CD4-positive, CD25-positive, alpha-beta regulatory T cell (primary cell): ENCODE measurements at regions not wholly inside any gene's neighbourhood (a gene's known extent, or its start where the extent isn't known, plus 50 kb on each side); places are given as distances from the start of the nearest gene placed in this dataset.

Experiments
- ATAC-seq, 2 donors: fragments of 150-1000 bp; cut with Tn5 transposase; one replicate each; pipeline ENCODE4 v1.10.0; 2021; ENCODE audit warnings: low read depth in 2 of 2, moderate number of reproducible peaks in 2 of 2, moderate library complexity in 1 of 2
- DNase-seq, 3 donors: peaks; one replicate each; pipeline versions ENCODE4 v3.0.0 to v3.0.0-alpha.2; 2012 to 2022; ENCODE audit warnings: mixed read lengths in 1 of 3
- H3K27ac ChIP-seq: one replicate; pipeline ENCODE4 v1.7.0; 2013; ENCODE audit warnings: mild to moderate bottlenecking, low read length; ENCODE audit not compliant: insufficient read depth, poor library complexity, severe bottlenecking
- H3K27me3 ChIP-seq: one replicate; pipeline ENCODE4 v1.7.0; 2013; ENCODE audit warnings: low read length; ENCODE audit not compliant: control insufficient read depth, insufficient read depth
- H3K36me3 ChIP-seq: one replicate; pipeline ENCODE4 v1.7.0; 2013; ENCODE audit warnings: mild to moderate bottlenecking, low read length, moderate library complexity; ENCODE audit not compliant: control insufficient read depth, insufficient read depth
- H3K4me1 ChIP-seq: 2 replicates; pipeline ENCODE4 v1.7.0; 2013; ENCODE audit warnings: mild to moderate bottlenecking, low read length; ENCODE audit not compliant: insufficient read depth, control insufficient read depth, poor library complexity, severe bottlenecking
- H3K4me3 ChIP-seq: one replicate; pipeline ENCODE4 v1.7.0; 2013; ENCODE audit warnings: low read depth, mild to moderate bottlenecking, low read length, moderate library complexity
- H3K9me3 ChIP-seq, 2 experiments: 1 replicate in 1 of 2; 2 replicates in 1 of 2; pipeline ENCODE4 v1.7.0; 2013; ENCODE audit warnings: low read length in 2 of 2, mild to moderate bottlenecking in 1 of 2, moderate library complexity in 1 of 2; ENCODE audit not compliant: control insufficient read depth in 2 of 2
- H3K27ac Mint-ChIP-seq, 3 donors: one replicate each; pipeline ENCODE4 v1.8.0; 2020 to 2022; ENCODE audit warnings: mild to moderate bottlenecking in 3 of 3, mixed read lengths in 3 of 3, moderate library complexity in 2 of 3
- H3K27me3 Mint-ChIP-seq: one replicate; pipeline ENCODE4 v1.8.0; 2022; ENCODE audit warnings: mild to moderate bottlenecking, mixed read lengths
- H3K36me3 Mint-ChIP-seq: one replicate; pipeline ENCODE4 v1.8.0; 2020; ENCODE audit warnings: mixed read lengths
- H3K4me1 Mint-ChIP-seq, 4 donors: one replicate each; pipeline ENCODE4 v1.8.0; 2020 to 2022; ENCODE audit warnings: mixed read lengths in 4 of 4, mild to moderate bottlenecking in 1 of 4
- H3K4me3 Mint-ChIP-seq, 4 donors: one replicate each; pipeline ENCODE4 v1.8.0; 2020 to 2022; ENCODE audit warnings: mild to moderate bottlenecking in 4 of 4, mixed read lengths in 4 of 4, moderate library complexity in 3 of 4
- H3K9me3 Mint-ChIP-seq, 7 donors: one replicate each; pipeline ENCODE4 v1.8.0; 2020 to 2022; ENCODE audit warnings: mixed read lengths in 7 of 7, mild to moderate bottlenecking in 3 of 7, moderate library complexity in 2 of 7

DNA sequence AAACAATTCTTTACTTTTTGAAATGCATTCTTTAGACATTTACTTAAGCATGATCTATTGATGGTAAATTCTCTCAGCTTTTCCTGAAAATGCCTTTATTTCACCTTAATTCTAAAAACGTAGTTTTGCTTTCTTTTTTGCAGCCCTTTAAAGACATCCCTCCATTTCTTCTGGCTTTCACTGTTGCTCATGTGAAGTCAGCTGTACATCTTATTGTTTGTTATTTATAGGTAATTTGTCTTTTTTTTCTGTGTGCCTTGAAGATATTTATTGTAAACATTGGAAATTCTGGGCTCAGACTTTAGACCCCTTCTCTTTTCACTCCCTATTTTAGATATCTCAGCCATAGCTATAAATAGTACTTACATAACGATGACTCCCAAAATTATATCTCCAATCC lies 70.4 kb downstream of the IFNG start:
- Mint-ChIP-seq H3K9me3 (peaks cover 8 to 22% (median 11%) of the 10 kb centered on the region in 7 donors), H3K27me3 (peaks cover 4% of the 10 kb centered on the region), H3K27ac (no peak overlapping the region), H3K4me3 (no peak overlapping the region), H3K36me3 (peaks cover 5% of the 10 kb centered on the region), H3K4me1 (no peaks in the 10 kb centered on the region)
- no peak for DNase-seq
- Histone ChIP-seq H3K9me3 (peaks cover 0 to 5% of the 10 kb centered on the region in 2 experiments), H3K4me1 (no peaks in the 10 kb centered on the region), H3K27me3 (no peaks in the 10 kb centered on the region), H3K4me3 (no peak overlapping the region), H3K36me3 (no peaks in the 10 kb centered on the region), H3K27ac (no peak overlapping the region)
- ATAC-seq: no peak

DNA sequence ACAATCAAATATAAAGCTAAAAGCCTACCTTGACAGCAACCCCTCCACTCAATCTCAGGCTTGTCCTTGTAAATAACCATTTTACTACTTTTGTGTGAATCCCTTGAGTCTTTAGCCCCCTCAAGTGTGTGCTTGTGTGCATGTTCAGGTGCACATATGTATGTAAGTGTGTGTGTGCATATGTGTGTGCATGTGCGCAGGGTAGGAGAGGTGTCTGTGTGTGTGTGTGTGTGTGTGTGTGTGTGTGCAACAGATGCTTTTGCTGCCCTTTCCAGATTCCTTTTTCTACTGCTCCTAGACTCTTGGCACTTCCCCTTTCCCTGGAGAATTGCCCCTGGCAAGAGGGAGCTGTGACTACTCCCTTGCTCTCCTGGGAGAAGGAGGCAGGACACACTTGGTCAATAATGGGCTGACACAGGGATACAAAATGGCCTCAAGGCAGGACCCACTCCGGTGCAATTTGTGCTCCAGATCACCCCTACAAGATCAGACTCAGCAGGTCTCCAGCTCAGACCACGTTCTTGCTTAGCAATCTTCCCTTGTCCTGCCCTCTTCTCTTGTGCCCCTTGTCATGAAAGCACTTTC lies 73.4 kb downstream of the IFNG start:
- Histone ChIP-seq H3K4me3 (no peak overlapping the region), H3K27me3 (peaks cover 4% of the 10 kb centered on the region), H3K36me3 (no peaks in the 10 kb centered on the region), H3K4me1 (no peaks in the 10 kb centered on the region), H3K27ac (no peak overlapping the region), H3K9me3 (peaks cover 0 to 7% of the 10 kb centered on the region in 2 experiments)
- DNase-seq (no peak), ATAC-seq (no peak)
- Mint-ChIP-seq H3K4me1 (no peaks in the 10 kb centered on the region), H3K4me3 (no peak overlapping the region), H3K9me3 (peaks cover 9 to 31% (median 14%) of the 10 kb centered on the region in 7 donors), H3K36me3 (peaks cover 8% of the 10 kb centered on the region), H3K27me3 (peaks cover 4% of the 10 kb centered on the region), H3K27ac (no peak overlapping the region)

DNA sequence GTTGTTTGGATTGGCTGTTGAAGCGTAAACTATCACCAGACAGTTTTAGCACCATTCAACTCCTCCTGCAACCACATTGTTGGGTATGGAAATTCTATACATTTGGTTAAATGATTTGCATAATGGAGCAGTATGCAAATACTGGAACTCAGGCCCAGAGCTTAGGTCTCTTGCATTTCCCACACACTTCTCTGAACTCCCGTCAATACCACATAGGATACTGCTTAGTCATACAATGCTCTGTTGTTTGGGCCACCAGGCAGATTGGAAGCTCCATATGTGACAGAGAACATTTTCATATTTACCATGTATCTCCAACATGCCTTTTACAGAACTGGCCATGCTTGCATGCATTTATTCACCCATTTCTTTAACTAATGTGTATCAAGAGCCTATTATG lies 78.0 kb downstream of the IFNG start:
- peaks cover 3% of the 10 kb centered on the region for H3K36me3 Mint-ChIP-seq
- Histone ChIP-seq H3K4me1 (no peaks in the 10 kb centered on the region), H3K9me3 (peaks cover 0 to 2% of the 10 kb centered on the region in 2 experiments), H3K36me3 (no peaks in the 10 kb centered on the region), H3K4me3 (no peak overlapping the region), H3K27ac (no peak overlapping the region), H3K27me3 (peaks cover 4% of the 10 kb centered on the region)
- no peak for DNase-seq
- H3K27me3 Mint-ChIP-seq: no peaks in the 10 kb centered on the region
- no peak for ATAC-seq
- H3K4me3 Mint-ChIP-seq: no peak overlapping the region
- peaks cover 0 to 2% (median 0%) of the 10 kb centered on the region in 4 donors for H3K4me1 Mint-ChIP-seq
- peaks cover 0 to 18% (median 10%) of the 10 kb centered on the region in 7 donors for H3K9me3 Mint-ChIP-seq
- no peak overlapping the region for H3K27ac Mint-ChIP-seq

DNA sequence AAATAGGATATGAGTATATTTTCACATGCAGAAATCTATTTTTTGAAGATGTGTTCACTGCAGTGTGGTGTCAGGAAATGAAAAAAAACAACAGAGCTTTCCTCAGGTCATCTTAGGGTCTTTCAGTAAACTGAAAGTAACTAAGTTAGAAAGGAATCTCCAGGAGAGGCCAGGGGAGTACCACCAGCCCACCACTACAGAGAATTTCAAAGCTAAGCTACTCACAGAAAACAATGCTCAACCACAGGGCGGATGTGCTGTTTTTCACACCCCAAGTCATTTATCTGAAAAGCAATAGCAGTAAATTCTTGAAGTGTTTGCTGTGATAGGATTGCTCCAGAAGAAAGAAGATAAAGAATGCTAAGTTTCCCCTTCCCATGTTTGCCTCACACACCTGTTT lies 79.0 kb downstream of the IFNG start:
- H3K4me1 ChIP-seq: no peaks in the 10 kb centered on the region
- peaks cover 3% of the 10 kb centered on the region for H3K36me3 Mint-ChIP-seq
- no peak overlapping the region for H3K4me3 ChIP-seq
- DNase-seq (peak in 1 of 3 donors; percentile 18), ATAC-seq (no peak)
- no peak overlapping the region for H3K27ac Mint-ChIP-seq
- H3K36me3 ChIP-seq: no peaks in the 10 kb centered on the region
- peaks cover 0 to 2% (median 0%) of the 10 kb centered on the region in 4 donors for H3K4me1 Mint-ChIP-seq
- H3K9me3 ChIP-seq: peaks cover 0 to 2% of the 10 kb centered on the region in 2 experiments
- H3K27me3 Mint-ChIP-seq: no peaks in the 10 kb centered on the region
- H3K9me3 Mint-ChIP-seq: peaks cover 0 to 18% (median 10%) of the 10 kb centered on the region in 7 donors
- no peak overlapping the region for H3K27ac ChIP-seq
- peaks cover 4% of the 10 kb centered on the region for H3K27me3 ChIP-seq
- no peak overlapping the region for H3K4me3 Mint-ChIP-seq

DNA sequence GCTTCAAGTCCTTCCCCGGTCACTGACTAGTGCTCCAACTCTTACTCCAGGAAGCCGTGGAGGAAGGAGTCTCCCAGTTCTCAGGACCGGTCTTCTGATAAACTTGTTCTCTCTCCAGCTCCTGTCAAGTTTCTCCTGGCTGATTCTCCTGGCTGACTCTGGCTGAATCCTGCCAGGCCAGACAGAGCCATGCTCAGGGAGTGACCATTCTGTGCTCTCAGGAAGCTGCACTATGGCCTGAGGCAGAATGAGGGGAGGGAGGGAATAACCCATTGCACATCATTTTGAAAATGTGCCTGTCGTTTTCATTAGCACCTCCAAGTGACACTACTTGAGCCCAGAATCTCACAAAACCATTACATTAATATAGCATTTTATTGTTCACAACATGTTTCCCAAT lies 80.8 kb downstream of the IFNG start:
- Mint-ChIP-seq H3K36me3 (peaks cover 3% of the 10 kb centered on the region), H3K9me3 (peaks cover 0 to 13% (median 3%) of the 10 kb centered on the region in 7 donors), H3K27ac (no peak overlapping the region), H3K4me3 (no peak overlapping the region), H3K27me3 (no peaks in the 10 kb centered on the region), H3K4me1 (peaks cover 0 to 2% (median 0%) of the 10 kb centered on the region in 4 donors)
- Histone ChIP-seq H3K4me1 (no peaks in the 10 kb centered on the region), H3K27me3 (peaks cover 4% of the 10 kb centered on the region), H3K4me3 (no peak overlapping the region), H3K9me3 (peaks cover 0 to 2% of the 10 kb centered on the region in 2 experiments), H3K36me3 (no peaks in the 10 kb centered on the region), H3K27ac (no peak overlapping the region)
- ATAC-seq: no peak
- DNase-seq: no peak

DNA sequence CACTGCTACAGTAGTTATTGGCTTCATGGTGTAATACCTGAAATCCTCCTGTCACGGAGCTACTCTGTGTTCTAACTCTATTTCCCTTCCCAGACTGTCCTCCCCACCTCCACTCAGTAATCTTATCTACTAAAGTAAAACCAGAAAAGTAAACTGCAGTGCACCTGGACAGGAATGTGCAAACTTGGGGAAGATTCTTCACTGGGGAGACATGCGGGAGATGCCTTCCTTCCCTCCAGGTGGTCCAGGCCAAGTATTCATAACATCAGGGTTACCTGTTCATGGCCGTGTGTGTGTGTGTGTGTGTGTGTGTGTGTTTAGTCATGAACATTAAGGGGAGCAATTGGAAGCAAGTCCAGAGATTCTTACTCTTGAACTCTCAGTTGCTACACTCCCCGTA lies 84.1 kb downstream of the IFNG start:
- peak overlapping the region in 1 of 3 donors; percentile 38 for H3K27ac Mint-ChIP-seq
- H3K27me3 Mint-ChIP-seq: no peaks in the 10 kb centered on the region
- no peaks in the 10 kb centered on the region for H3K36me3 Mint-ChIP-seq

DNA sequence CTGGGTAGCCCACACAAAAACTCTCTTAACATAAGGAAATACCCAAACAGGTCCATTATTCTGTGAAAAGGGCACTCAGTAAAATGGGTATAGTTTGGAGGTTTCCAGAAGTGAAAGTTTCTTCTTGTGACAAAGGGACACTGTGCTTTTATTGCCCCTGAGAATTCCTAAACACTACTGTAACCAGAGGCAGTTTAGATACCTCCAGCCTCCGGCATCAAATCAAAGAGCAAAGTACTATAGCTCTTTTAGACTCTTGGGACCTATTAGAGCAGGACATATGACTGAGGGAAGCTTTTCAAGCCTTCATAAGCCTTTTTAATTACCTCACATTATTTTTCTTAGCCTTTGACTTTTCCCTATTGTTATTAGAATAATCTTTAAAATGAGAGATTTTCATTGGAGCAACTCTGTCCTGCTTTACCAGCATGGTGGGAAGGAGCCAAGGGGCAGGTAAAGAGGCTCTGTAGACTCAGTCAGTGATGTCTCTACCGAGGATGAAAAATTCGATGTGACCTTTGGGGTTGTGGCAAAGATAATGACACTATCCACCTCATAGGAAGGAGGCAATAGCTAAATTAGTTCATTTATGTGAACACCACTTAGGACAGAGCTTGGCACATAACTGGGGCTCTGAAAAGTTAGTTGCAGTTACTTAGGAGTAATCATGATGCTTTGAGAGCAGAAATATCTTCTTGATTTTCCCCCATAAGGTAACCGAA lies 85.1 kb downstream of the IFNG start:
- H3K9me3 Mint-ChIP-seq: peaks cover 0 to 2% (median 0%) of the 10 kb centered on the region in 7 donors
- no peaks in the 10 kb centered on the region for H3K36me3 Mint-ChIP-seq
- Histone ChIP-seq H3K36me3 (no peaks in the 10 kb centered on the region), H3K27me3 (no peaks in the 10 kb centered on the region), H3K4me1 (no peaks in the 10 kb centered on the region), H3K27ac (no peak overlapping the region), H3K4me3 (no peak overlapping the region), H3K9me3 (no peaks in the 10 kb centered on the region)
- ATAC-seq (no peak), DNase-seq (no peak)
- H3K4me1 Mint-ChIP-seq: no peaks in the 10 kb centered on the region
- no peak overlapping the region for H3K27ac Mint-ChIP-seq
- H3K4me3 Mint-ChIP-seq: no peak overlapping the region
- H3K27me3 Mint-ChIP-seq: no peaks in the 10 kb centered on the region

More for the DNA sequence above, 84.1 kb downstream of the IFNG start:
- Histone ChIP-seq H3K4me3 (no peak overlapping the region), H3K27ac (no peak overlapping the region), H3K27me3 (no peaks in the 10 kb centered on the region), H3K36me3 (no peaks in the 10 kb centered on the region), H3K4me1 (no peaks in the 10 kb centered on the region), H3K9me3 (no peaks in the 10 kb centered on the region)
- ATAC-seq: no peak
- DNase-seq: no peak
- Mint-ChIP-seq H3K4me3 (no peak overlapping the region), H3K9me3 (peaks cover 0 to 2% (median 0%) of the 10 kb centered on the region in 7 donors), H3K4me1 (peaks cover 0 to under 1% (median 0%) of the 10 kb centered on the region in 4 donors)

DNA sequence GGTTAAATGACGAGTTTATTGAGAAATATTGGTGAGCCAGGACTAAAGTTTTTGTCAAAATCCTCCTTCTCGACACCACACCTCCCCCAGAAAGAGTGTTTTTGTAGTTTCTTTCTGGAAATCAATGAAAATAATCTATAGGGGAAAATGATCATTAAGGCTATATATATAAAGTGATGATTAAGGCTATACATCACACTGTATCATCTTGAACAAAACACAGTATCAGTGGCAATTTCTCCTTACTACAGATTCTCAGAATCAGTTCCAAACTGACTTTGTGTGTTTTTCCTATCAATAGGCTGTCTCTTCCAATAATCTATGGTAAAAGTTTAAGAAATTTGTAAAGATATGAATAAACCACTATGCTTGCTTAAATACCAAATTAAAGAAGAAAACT lies 81.7 kb downstream of the IFNG-AS1 start:
- H3K36me3 ChIP-seq: no peaks in the 10 kb centered on the region

More for the DNA sequence above, 81.7 kb downstream of the IFNG-AS1 start:
- Histone ChIP-seq H3K9me3 (peaks cover 7 to 14% of the 10 kb centered on the region in 2 experiments), H3K4me3 (no peak overlapping the region), H3K27ac (no peak overlapping the region), H3K27me3 (no peaks in the 10 kb centered on the region), H3K4me1 (no peaks in the 10 kb centered on the region)
- Mint-ChIP-seq H3K9me3 (peaks cover 0 to 11% (median 8%) of the 10 kb centered on the region in 7 donors), H3K4me1 (no peaks in the 10 kb centered on the region), H3K36me3 (no peaks in the 10 kb centered on the region), H3K27ac (no peak overlapping the region), H3K27me3 (peaks cover 6% of the 10 kb centered on the region), H3K4me3 (no peak overlapping the region)
- ATAC-seq (no peak), DNase-seq (no peak)
